Mammary epithelial cell (primary cell): ENCODE measurements at regions not wholly inside any gene's neighbourhood (a gene's known extent, or its start where the extent isn't known, plus 50 kb on each side); places are given as distances from the start of the nearest gene placed in this dataset.

ENCODE experiments used
- EZH2 ChIP-seq: IDR thresholded peaks from 2 replicates; pipeline ENCODE4 v1.6.1; 2012; ENCODE audit warnings: low read length, inconsistent platforms, borderline replicate concordance
- TF ChIP-seq, protein P1 (sequence below), 2 donors: IDR thresholded peaks in 1 of 2; conservative IDR thresholded peaks in 1 of 2; 2 replicates each; pipeline ENCODE4 v1.5.1; 2011 to 2012; ENCODE audit warnings: inconsistent platforms in 2 of 2, low read length in 2 of 2, mild to moderate bottlenecking in 2 of 2, control low read depth in 1 of 2, low read depth in 1 of 2; ENCODE audit not compliant: insufficient read depth in 1 of 2; ENCODE audit errors: extremely low read depth in 1 of 2

DNA sequence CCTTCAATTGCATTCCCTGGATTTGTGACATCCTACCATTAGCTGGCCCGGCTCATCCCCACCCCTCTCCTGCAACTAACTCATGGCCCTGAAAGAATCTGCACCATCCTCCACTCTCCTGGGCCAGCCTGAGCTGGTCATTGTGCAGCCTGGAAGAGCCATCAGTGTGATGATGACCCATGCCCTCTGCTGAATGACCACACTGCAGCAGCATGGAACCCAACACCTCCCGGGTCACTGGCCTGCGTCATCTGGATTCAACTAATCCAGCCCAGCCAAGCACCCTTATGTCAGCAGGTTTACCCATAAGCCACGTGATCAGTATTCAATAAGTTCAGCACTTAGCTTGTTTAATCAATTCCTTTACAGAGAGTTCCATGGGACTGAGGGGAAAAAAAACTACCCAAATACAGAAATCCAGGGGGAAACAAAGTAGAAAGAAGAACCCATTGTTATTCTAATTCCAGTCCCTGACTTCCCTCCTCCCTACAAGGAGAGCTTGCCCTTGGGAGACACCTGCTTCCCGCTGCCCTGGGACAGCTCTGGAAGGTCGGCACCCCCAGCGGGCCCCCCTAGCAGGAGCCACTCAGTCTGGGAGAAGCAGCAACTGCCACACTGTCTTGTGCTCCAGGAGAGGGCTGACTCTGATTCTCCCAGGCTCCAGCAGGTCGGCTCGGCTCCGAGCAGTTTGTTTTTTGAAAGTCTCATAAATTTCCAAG lies 309.1 kb upstream of the TLE3 start:
- TF ChIP-seq, protein P1, sequence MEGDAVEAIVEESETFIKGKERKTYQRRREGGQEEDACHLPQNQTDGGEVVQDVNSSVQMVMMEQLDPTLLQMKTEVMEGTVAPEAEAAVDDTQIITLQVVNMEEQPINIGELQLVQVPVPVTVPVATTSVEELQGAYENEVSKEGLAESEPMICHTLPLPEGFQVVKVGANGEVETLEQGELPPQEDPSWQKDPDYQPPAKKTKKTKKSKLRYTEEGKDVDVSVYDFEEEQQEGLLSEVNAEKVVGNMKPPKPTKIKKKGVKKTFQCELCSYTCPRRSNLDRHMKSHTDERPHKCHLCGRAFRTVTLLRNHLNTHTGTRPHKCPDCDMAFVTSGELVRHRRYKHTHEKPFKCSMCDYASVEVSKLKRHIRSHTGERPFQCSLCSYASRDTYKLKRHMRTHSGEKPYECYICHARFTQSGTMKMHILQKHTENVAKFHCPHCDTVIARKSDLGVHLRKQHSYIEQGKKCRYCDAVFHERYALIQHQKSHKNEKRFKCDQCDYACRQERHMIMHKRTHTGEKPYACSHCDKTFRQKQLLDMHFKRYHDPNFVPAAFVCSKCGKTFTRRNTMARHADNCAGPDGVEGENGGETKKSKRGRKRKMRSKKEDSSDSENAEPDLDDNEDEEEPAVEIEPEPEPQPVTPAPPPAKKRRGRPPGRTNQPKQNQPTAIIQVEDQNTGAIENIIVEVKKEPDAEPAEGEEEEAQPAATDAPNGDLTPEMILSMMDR (conservative IDR thresholded peaks at IDR 0.05 in 1 of 2, IDR thresholded peaks at IDR 0.05 in 1 of 2; ENCODE audit: extremely low read depth in 1 of 2, insufficient read depth in 1 of 2, low read depth in 1 of 2, low read length in 2 of 2) = no peak
- no peak for TF ChIP-seq EZH2
